ENCODE measurements at regions not wholly inside any gene's neighbourhood (a gene's known extent, or its start where the extent isn't known, plus 50 kb on each side); places are given as distances from the start of the nearest gene placed in this dataset.
"Not testable (repeated sequence)": the region's sequence is repeated elsewhere in the genome, so short reads cannot be mapped to it uniquely, and the experiment has no call there.

- H3K79me2 ChIP-seq (ENCODE audit: control insufficient read depth, insufficient read depth, low read length, unreplicated experiment): no peaks in the 10 kb centered on the region
- H3K4me3 ChIP-seq (ENCODE audit: low read depth, low read length): no peak overlapping the region
- peaks cover 5% of the 10 kb centered on the region; the same call in 1 of the 2 replicates for H3K27me3 ChIP-seq (ENCODE audit: insufficient read depth, low read length)
- H3K4me1 ChIP-seq (ENCODE audit: control insufficient read depth, insufficient read depth, low read length, unreplicated experiment): no peaks in the 10 kb centered on the region
- H3K27ac ChIP-seq (ENCODE audit: low read depth, low read length): no peak overlapping the region
- no peaks in the 10 kb centered on the region for H3K36me3 ChIP-seq (ENCODE audit: insufficient read depth, low read length)
- H2AFZ ChIP-seq (ENCODE audit: low read length, unreplicated experiment): no peak overlapping the region
Measured at GRCh38 chr14:101626331-101626730, 65.0 kb downstream of the DIO3 start.

GRCh38 chr14:101627915-101628262, 66.6 kb downstream of the DIO3 start:
- no peaks in the 10 kb centered on the region for H3K79me2 ChIP-seq (ENCODE audit: control insufficient read depth, insufficient read depth, low read length, unreplicated experiment)
- H3K36me3 ChIP-seq (ENCODE audit: insufficient read depth, low read length): no peaks in the 10 kb centered on the region
- H2AFZ ChIP-seq (ENCODE audit: low read length, unreplicated experiment): no peak overlapping the region
- no peak overlapping the region for H3K4me3 ChIP-seq (ENCODE audit: low read depth, low read length)
- no peak overlapping the region for H3K27ac ChIP-seq (ENCODE audit: low read depth, low read length)
- peaks cover 5% of the 10 kb centered on the region; the same call in 1 of the 2 replicates for H3K27me3 ChIP-seq (ENCODE audit: insufficient read depth, low read length)
- H3K4me1 ChIP-seq (ENCODE audit: control insufficient read depth, insufficient read depth, low read length, unreplicated experiment): no peaks in the 10 kb centered on the region

- H2AFZ ChIP-seq (ENCODE audit: low read length, unreplicated experiment): peak overlapping the region; percentile 31
- peak overlapping the region; percentile 68 for H3K4me3 ChIP-seq (ENCODE audit: low read depth, low read length)
- H3K4me1 ChIP-seq (ENCODE audit: control insufficient read depth, insufficient read depth, low read length, unreplicated experiment): no peaks in the 10 kb centered on the region
- H3K27ac ChIP-seq (ENCODE audit: low read depth, low read length): no peak overlapping the region
- peaks cover 10% of the 10 kb centered on the region; the same call in 1 of the 2 replicates for H3K27me3 ChIP-seq (ENCODE audit: insufficient read depth, low read length)
- H3K36me3 ChIP-seq (ENCODE audit: insufficient read depth, low read length): no peaks in the 10 kb centered on the region
- no peaks in the 10 kb centered on the region for H3K79me2 ChIP-seq (ENCODE audit: control insufficient read depth, insufficient read depth, low read length, unreplicated experiment)
Measured at GRCh38 chr14:101628471-101628966, 67.2 kb downstream of the DIO3 start.

- peak overlapping the region; percentile 68; the same call in 1 of the 2 replicates for H3K4me3 ChIP-seq (ENCODE audit: low read depth, low read length)
Measured at GRCh38 chr14:101628975-101629374, 67.7 kb downstream of the DIO3 start.

GRCh38 chr14:101630056-101630965, 69.0 kb downstream of the DIO3 start:
- H3K4me3 ChIP-seq (ENCODE audit: low read depth, low read length): no peak overlapping the region
- H3K27ac ChIP-seq (ENCODE audit: low read depth, low read length): no peak overlapping the region
- H3K4me1 ChIP-seq (ENCODE audit: control insufficient read depth, insufficient read depth, low read length, unreplicated experiment): no peaks in the 10 kb centered on the region
- peaks cover 19% of the 10 kb centered on the region; the same call in 1 of the 2 replicates for H3K27me3 ChIP-seq (ENCODE audit: insufficient read depth, low read length)
- H3K36me3 ChIP-seq (ENCODE audit: insufficient read depth, low read length): no peaks in the 10 kb centered on the region
- H3K79me2 ChIP-seq (ENCODE audit: control insufficient read depth, insufficient read depth, low read length, unreplicated experiment): no peaks in the 10 kb centered on the region
- H2AFZ ChIP-seq (ENCODE audit: low read length, unreplicated experiment): no peak overlapping the region

More at GRCh38 chr14:101628975-101629374, 67.7 kb downstream of the DIO3 start:
- Histone ChIP-seq H3K36me3 (ENCODE audit: insufficient read depth, low read length) (no peaks in the 10 kb centered on the region), H3K79me2 (ENCODE audit: control insufficient read depth, insufficient read depth, low read length, unreplicated experiment) (no peaks in the 10 kb centered on the region), H3K4me1 (ENCODE audit: control insufficient read depth, insufficient read depth, low read length, unreplicated experiment) (no peaks in the 10 kb centered on the region), H3K27me3 (ENCODE audit: insufficient read depth, low read length) (peaks cover 14% of the 10 kb centered on the region; the same call in 1 of the 2 replicates), H3K27ac (ENCODE audit: low read depth, low read length) (no peak overlapping the region), H2AFZ (ENCODE audit: low read length, unreplicated experiment) (peak overlapping the region; percentile 31)

GRCh38 chr14:101631199-101631598, 69.9 kb downstream of the DIO3 start:
- Histone ChIP-seq H3K36me3 (ENCODE audit: insufficient read depth, low read length) (no peaks in the 10 kb centered on the region), H3K27ac (ENCODE audit: low read depth, low read length) (no peak overlapping the region), H3K27me3 (ENCODE audit: insufficient read depth, low read length) (peaks cover 19% of the 10 kb centered on the region; the same call in 1 of the 2 replicates)

GRCh38 chr14:101631970-101632369, 70.7 kb downstream of the DIO3 start:
- not testable (repeated sequence) for H3K4me1 ChIP-seq (ENCODE audit: control insufficient read depth, insufficient read depth, low read length, unreplicated experiment); H2AFZ ChIP-seq (ENCODE audit: low read length, unreplicated experiment); H3K36me3 ChIP-seq (ENCODE audit: insufficient read depth, low read length); H3K27ac ChIP-seq (ENCODE audit: low read depth, low read length); H3K79me2 ChIP-seq (ENCODE audit: control insufficient read depth, insufficient read depth, low read length, unreplicated experiment); H3K4me3 ChIP-seq (ENCODE audit: low read depth, low read length)
- H3K27me3 ChIP-seq (ENCODE audit: insufficient read depth, low read length): peaks cover 22% of the 10 kb centered on the region; the same call in 1 of the 2 replicates

More at GRCh38 chr14:101631199-101631598, 69.9 kb downstream of the DIO3 start:
- Histone ChIP-seq H3K79me2 (ENCODE audit: control insufficient read depth, insufficient read depth, low read length, unreplicated experiment) (no peaks in the 10 kb centered on the region), H3K4me3 (ENCODE audit: low read depth, low read length) (no peak overlapping the region), H3K4me1 (ENCODE audit: control insufficient read depth, insufficient read depth, low read length, unreplicated experiment) (no peaks in the 10 kb centered on the region), H2AFZ (ENCODE audit: low read length, unreplicated experiment) (no peak overlapping the region)

GRCh38 chr14:101632520-101632919, 71.2 kb downstream of the DIO3 start:
- Histone ChIP-seq H3K27ac (ENCODE audit: low read depth, low read length) (no peak overlapping the region), H3K4me3 (ENCODE audit: low read depth, low read length) (no peak overlapping the region)

GRCh38 chr14:101633276-101633675, 72.0 kb downstream of the DIO3 start:
- Histone ChIP-seq H3K27me3 (ENCODE audit: insufficient read depth, low read length) (peaks cover 24% of the 10 kb centered on the region; the same call in 1 of the 2 replicates), H3K79me2 (ENCODE audit: control insufficient read depth, insufficient read depth, low read length, unreplicated experiment) (no peaks in the 10 kb centered on the region), H3K27ac (ENCODE audit: low read depth, low read length) (no peak overlapping the region), H3K36me3 (ENCODE audit: insufficient read depth, low read length) (no peaks in the 10 kb centered on the region), H3K4me3 (ENCODE audit: low read depth, low read length) (no peak overlapping the region), H2AFZ (ENCODE audit: low read length, unreplicated experiment) (no peak overlapping the region), H3K4me1 (ENCODE audit: control insufficient read depth, insufficient read depth, low read length, unreplicated experiment) (no peaks in the 10 kb centered on the region)

More at GRCh38 chr14:101632520-101632919, 71.2 kb downstream of the DIO3 start:
- H3K27me3 ChIP-seq (ENCODE audit: insufficient read depth, low read length): 0 out of 2 replicates have a peak, but pooled peaks cover 22% of the 10 kb centered on the region
- no peaks in the 10 kb centered on the region for H3K4me1 ChIP-seq (ENCODE audit: control insufficient read depth, insufficient read depth, low read length, unreplicated experiment)
- H3K79me2 ChIP-seq (ENCODE audit: control insufficient read depth, insufficient read depth, low read length, unreplicated experiment): no peaks in the 10 kb centered on the region
- H3K36me3 ChIP-seq (ENCODE audit: insufficient read depth, low read length): no peaks in the 10 kb centered on the region
- no peak overlapping the region for H2AFZ ChIP-seq (ENCODE audit: low read length, unreplicated experiment)

- Histone ChIP-seq H3K79me2 (ENCODE audit: control insufficient read depth, insufficient read depth, low read length, unreplicated experiment) (no peaks in the 10 kb centered on the region), H3K36me3 (ENCODE audit: insufficient read depth, low read length) (no peaks in the 10 kb centered on the region), H3K27ac (ENCODE audit: low read depth, low read length) (no peak overlapping the region), H3K4me1 (ENCODE audit: control insufficient read depth, insufficient read depth, low read length, unreplicated experiment) (no peaks in the 10 kb centered on the region), H2AFZ (ENCODE audit: low read length, unreplicated experiment) (no peak overlapping the region), H3K4me3 (ENCODE audit: low read depth, low read length) (no peak overlapping the region), H3K27me3 (ENCODE audit: insufficient read depth, low read length) (peaks cover 34% of the 10 kb centered on the region)
Measured at GRCh38 chr14:101634202-101634849, 73.0 kb downstream of the DIO3 start.

All from ACC112 (cell line).